MCF 10A (cell line): ENCODE measurements at regions not wholly inside any gene's neighbourhood (a gene's known extent, or its start where the extent isn't known, plus 50 kb on each side); places are given as distances from the start of the nearest gene placed in this dataset.

Source experiments
- BruUV-seq: library from RNA; stranded (reverse); fragments of 400-500 nt; replicated peaks from 2 replicates; lab custom pipeline; 2021; lab: Mats Ljungman, UMichigan
- CTCF ChIA-PET: fragments of 300-600 bp; sonication (Branson Sonifier 250); formaldehyde crosslinking; extraction: SDS; loops from one replicate; lab custom pipeline; 2021; ENCODE audit warnings: antibody characterized with exemption, inconsistent platforms; lab: Yijun Ruan, JAX
- POLR2A ChIA-PET: fragments of 300-600, 350-650 bp; sonication (Branson Sonifier 250); formaldehyde crosslinking; extraction: SDS; loops from one replicate; lab custom pipeline; 2020; ENCODE audit warnings: antibody characterized with exemption, inconsistent platforms; lab: Yijun Ruan, JAX
- DNase-seq: peaks from one replicate; pipeline ENCODE4 v3.0.0-alpha.2; 2018; ENCODE audit not compliant: unreplicated experiment
- H3K27ac Mint-ChIP-seq: one replicate; pipeline ENCODE4 v1.8.0; 2022; ENCODE audit warnings: mild to moderate bottlenecking, low read depth, mixed read lengths; ENCODE audit not compliant: unreplicated experiment
- H3K27me3 Mint-ChIP-seq: one replicate; pipeline ENCODE4 v1.8.0; 2022; ENCODE audit warnings: mixed read lengths; ENCODE audit not compliant: insufficient read depth, unreplicated experiment
- H3K36me3 Mint-ChIP-seq: one replicate; pipeline ENCODE4 v1.8.0; 2022; ENCODE audit warnings: mild to moderate bottlenecking, moderate library complexity, mixed read lengths; ENCODE audit not compliant: insufficient read depth, unreplicated experiment
- H3K4me1 Mint-ChIP-seq: one replicate; pipeline ENCODE4 v1.8.0; 2022; ENCODE audit warnings: mixed read lengths; ENCODE audit not compliant: insufficient read depth, unreplicated experiment
- H3K4me3 Mint-ChIP-seq: one replicate; pipeline ENCODE4 v1.8.0; 2022; ENCODE audit warnings: mild to moderate bottlenecking, moderate library complexity, mixed read lengths; ENCODE audit not compliant: unreplicated experiment
- H3K9me3 Mint-ChIP-seq: one replicate; pipeline ENCODE4 v1.8.0; 2022; ENCODE audit warnings: mixed read lengths; ENCODE audit not compliant: unreplicated experiment
- CTCF ChIP-seq: fragments of 200-600 bp; IDR thresholded peaks from one replicate; pipeline ENCODE4 v1.8.0; 2022; ENCODE audit warnings: antibody characterized with exemption, mild to moderate bottlenecking; ENCODE audit not compliant: unreplicated experiment
- intact Hi-C: fragments of 100-400 bp; cut with micrococcal nuclease; formaldehyde crosslinking; loops from 2 replicates; pipeline ENCODE4 v1.14.1; 2022

DNA sequence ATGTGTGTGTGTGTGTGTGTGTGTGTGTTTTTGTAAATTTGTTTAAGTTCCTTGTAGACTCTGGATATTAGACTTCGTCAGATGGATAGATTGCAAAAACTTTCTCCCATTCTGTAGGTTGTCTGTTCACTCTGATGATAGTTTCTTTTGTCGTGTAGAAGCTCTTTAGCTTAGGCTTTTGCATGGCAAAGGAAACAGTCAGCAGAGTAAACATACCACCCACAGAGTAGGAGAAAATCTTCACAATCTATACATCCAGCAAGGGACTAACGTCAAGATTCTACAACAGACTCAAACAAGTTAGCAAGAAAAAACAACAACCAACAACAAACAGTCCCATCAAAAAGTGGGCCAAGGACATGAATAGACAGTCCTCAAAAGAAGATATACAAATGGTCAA lies 336.7 kb upstream of the ATP5MC3 start:
- peaks cover 27% of the 10 kb centered on the region for H3K27me3 Mint-ChIP-seq
- no peaks in the 10 kb centered on the region for H3K4me1 Mint-ChIP-seq
- no peak overlapping the region for H3K27ac Mint-ChIP-seq
- no peaks in the 10 kb centered on the region for H3K9me3 Mint-ChIP-seq
- DNase-seq, result no peak
- POLR2A ChIA-PET, result no interaction called here
- no peaks in the 10 kb centered on the region for H3K36me3 Mint-ChIP-seq
- intact Hi-C loops, result no loop called here
- H3K4me3 Mint-ChIP-seq, result no peak overlapping the region
- TF ChIP-seq CTCF, result no peak
- CTCF ChIA-PET, result no interaction called here
- no TSS peak for BruUV-seq

GRCh38 chr2:175516555-175516954 lies 335.0 kb upstream of the ATP5MC3 start:
- no peak overlapping the region for H3K4me3 Mint-ChIP-seq
- DNase-seq, result no peak
- H3K36me3 Mint-ChIP-seq, result no peaks in the 10 kb centered on the region
- no peaks in the 10 kb centered on the region for H3K4me1 Mint-ChIP-seq
- intact Hi-C loops, result no loop called here
- no peaks in the 10 kb centered on the region for H3K9me3 Mint-ChIP-seq
- H3K27ac Mint-ChIP-seq, result no peak overlapping the region
- ChIA-PET POLR2A (interaction anchor here (0.6 kb wide), 1 partner anchor 25 kb away, joined by 6 read pairs; no protein-coding TSS in a partner anchor), CTCF (no interaction called here)
- TF ChIP-seq CTCF, result no peak
- no TSS peak for BruUV-seq
- H3K27me3 Mint-ChIP-seq, result peaks cover 39% of the 10 kb centered on the region

- Mint-ChIP-seq H3K27ac (no peak overlapping the region), H3K4me1 (no peaks in the 10 kb centered on the region), H3K9me3 (peaks cover 9% of the 10 kb centered on the region), H3K27me3 (no peaks in the 10 kb centered on the region), H3K4me3 (no peak overlapping the region), H3K36me3 (no peaks in the 10 kb centered on the region)
- DNase-seq, result no peak
- intact Hi-C loops, result no loop called here
- no peak for TF ChIP-seq CTCF
- POLR2A ChIA-PET, result interaction anchor here (0.7 kb wide), 1 partner anchor 32 kb away, joined by 3 read pairs; no protein-coding TSS in a partner anchor
- CTCF ChIA-PET, result no interaction called here
- BruUV-seq, result no TSS peak
Observed at GRCh38 chr2:175500255-175500654, 318.7 kb upstream of the ATP5MC3 start.

DNA sequence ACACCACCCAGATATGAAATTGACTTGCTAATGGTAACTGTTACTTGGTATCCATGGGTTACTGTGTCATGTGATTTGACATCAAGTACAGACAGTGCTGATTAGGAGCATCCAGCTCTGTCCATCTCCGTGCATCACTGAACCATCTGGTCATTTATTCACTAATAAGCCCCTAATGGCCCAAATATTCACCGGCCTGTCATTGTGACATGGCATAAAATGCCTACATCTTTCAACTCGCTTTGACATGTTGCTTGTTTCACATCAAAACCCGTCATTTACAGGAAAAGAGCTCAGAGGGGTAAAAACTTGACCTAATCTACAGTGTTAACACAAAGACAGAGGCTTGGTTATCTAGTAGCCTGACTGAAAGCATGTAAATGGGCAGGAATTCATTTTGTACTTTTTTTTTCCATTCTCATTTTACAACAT lies 308.9 kb upstream of the ATP5MC3 start:
- Mint-ChIP-seq H3K27ac (no peak overlapping the region), H3K27me3 (no peaks in the 10 kb centered on the region), H3K4me1 (no peaks in the 10 kb centered on the region), H3K9me3 (no peaks in the 10 kb centered on the region), H3K36me3 (no peaks in the 10 kb centered on the region), H3K4me3 (no peak overlapping the region)
- ChIA-PET CTCF (no interaction called here), POLR2A (no interaction called here)
- no peak for DNase-seq
- no peak for TF ChIP-seq CTCF
- BruUV-seq, result no TSS peak
- intact Hi-C loops, result no loop called here
